Mesendoderm (in vitro differentiated cells): ENCODE measurements at regions not wholly inside any gene's neighbourhood (a gene's known extent, or its start where the extent isn't known, plus 50 kb on each side); places are given as distances from the start of the nearest gene placed in this dataset.

Experiments
- DNase-seq: peaks from one replicate; pipeline ENCODE4 v3.0.0; 2013
- H2AK5ac ChIP-seq: 2 replicates; pipeline ENCODE4 v1.6.1; 2013; ENCODE audit warnings: low read length, inconsistent platforms
- H2BK120ac ChIP-seq: 2 replicates; pipeline ENCODE4 v1.6.1; 2013; ENCODE audit warnings: low read depth, mild to moderate bottlenecking, low read length, moderate library complexity, mixed read lengths
- H2BK15ac ChIP-seq: replicated peaks from 2 replicates; pipeline ENCODE4 v1.6.1; 2013; ENCODE audit warnings: low read depth, mild to moderate bottlenecking, moderate library complexity
- H2BK5ac ChIP-seq: 2 replicates; pipeline ENCODE4 v1.6.1; 2013; ENCODE audit warnings: low read length, inconsistent platforms
- H3K18ac ChIP-seq: 2 replicates; pipeline ENCODE4 v1.6.1; 2013; ENCODE audit warnings: mild to moderate bottlenecking, low read length, mixed read lengths
- H3K23ac ChIP-seq: one replicate; pipeline ENCODE4 v1.6.1; 2013; ENCODE audit warnings: low read length
- H3K27ac ChIP-seq: 2 replicates; pipeline ENCODE4 v1.5.1; 2013; ENCODE audit warnings: low read depth, mild to moderate bottlenecking, inconsistent platforms, low read length, moderate library complexity
- H3K27me3 ChIP-seq: 2 replicates; pipeline ENCODE4 v1.6.1; 2013; ENCODE audit warnings: low read length, control low read depth, mild to moderate bottlenecking, inconsistent platforms; ENCODE audit not compliant: insufficient read depth, poor library complexity
- H3K36me3 ChIP-seq: 2 replicates; pipeline ENCODE4 v1.6.1; 2013; ENCODE audit warnings: low read length, inconsistent platforms; ENCODE audit not compliant: control insufficient read depth, insufficient read depth
- H3K4ac ChIP-seq: one replicate; pipeline ENCODE4 v1.6.1; 2013; ENCODE audit warnings: low read depth, mild to moderate bottlenecking, low read length, moderate library complexity
- H3K4me1 ChIP-seq: 2 replicates; pipeline ENCODE4 v1.6.1; 2013; ENCODE audit warnings: low read depth, low read length, inconsistent platforms; ENCODE audit not compliant: control insufficient read depth
- H3K4me2 ChIP-seq: 2 replicates; pipeline ENCODE4 v1.6.1; 2013; ENCODE audit warnings: low read length
- H3K4me3 ChIP-seq: 2 replicates; pipeline ENCODE4 v1.5.1; 2013; ENCODE audit warnings: mild to moderate bottlenecking, low read length
- H3K56ac ChIP-seq: one replicate; pipeline ENCODE4 v1.6.1; 2013; ENCODE audit warnings: low read length
- H3K79me1 ChIP-seq: 2 replicates; pipeline ENCODE4 v1.6.1; 2013; ENCODE audit warnings: low read length, inconsistent platforms
- H3K79me2 ChIP-seq: 2 replicates; pipeline ENCODE4 v1.6.1; 2013; ENCODE audit warnings: mild to moderate bottlenecking, low read length; ENCODE audit not compliant: control insufficient read depth, insufficient read depth
- H3K9ac ChIP-seq: 2 replicates; pipeline ENCODE4 v1.6.1; 2013; ENCODE audit warnings: low read length, inconsistent platforms
- H4K5ac ChIP-seq: one replicate; pipeline ENCODE4 v1.6.1; 2013; ENCODE audit warnings: low read length
- H4K8ac ChIP-seq: one replicate; pipeline ENCODE4 v1.6.1; 2013; ENCODE audit warnings: low read depth, mild to moderate bottlenecking, control low read depth, low read length, moderate library complexity
- WGBS: extraction: QIAGEN DNeasy Blood & Tissue Kit; methylation state at CpG from one replicate; pipeline ENCODE4 v1.1.7; 2013; ENCODE audit warnings: low lambda C conversion rate, missing lambda C conversion rate; ENCODE audit not compliant: insufficient coverage; ENCODE audit errors: extremely low coverage; 5-methylcytosine and 5-hydroxymethylcytosine counted together

DNA sequence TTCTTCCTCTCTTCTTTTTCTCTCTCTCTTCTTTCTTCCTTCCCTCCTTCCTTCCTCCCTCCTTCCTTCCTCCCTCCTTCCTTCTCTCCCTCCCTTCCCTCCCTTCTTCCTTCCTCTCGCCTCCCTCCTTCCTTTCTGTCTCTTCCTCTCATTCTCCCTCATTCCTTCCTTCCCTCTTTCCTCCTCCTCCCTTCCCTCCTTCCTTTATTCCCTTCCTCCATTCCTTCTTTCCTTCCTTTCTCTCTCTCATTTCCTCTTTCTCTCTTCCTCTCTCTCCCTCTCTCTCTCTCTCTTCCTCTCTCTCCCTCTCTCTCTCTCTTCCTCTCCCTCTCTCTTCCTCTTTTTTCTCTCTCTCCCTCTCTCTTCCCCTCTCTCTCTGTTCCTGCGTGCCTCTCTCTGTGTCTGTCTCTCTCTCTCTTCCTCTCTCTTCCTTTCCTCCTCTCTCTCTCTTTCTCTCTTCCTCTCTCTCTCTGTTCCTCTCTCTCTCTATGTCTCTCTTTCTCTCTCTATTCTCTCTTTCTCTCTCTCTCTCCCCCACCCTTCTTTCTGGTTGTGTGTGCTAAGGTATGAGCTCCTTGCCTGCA lies 80.1 kb upstream of the PFKP start:
- Histone ChIP-seq H3K9ac (no peak overlapping the region), H4K8ac (no peak overlapping the region), H3K18ac (no peak overlapping the region), H4K5ac (no peak overlapping the region), H3K4me2 (no peak overlapping the region), H3K79me1 (no peaks in the 10 kb centered on the region), H3K27ac (no peak overlapping the region), H3K23ac (no peak overlapping the region), H3K4me1 (no peaks in the 10 kb centered on the region), H3K27me3 (no peaks in the 10 kb centered on the region), H3K36me3 (no peaks in the 10 kb centered on the region), H2AK5ac (no peak overlapping the region), H3K4me3 (no peak overlapping the region), H3K79me2 (no peaks in the 10 kb centered on the region), H2BK5ac (no peak overlapping the region), H3K4ac (no peak overlapping the region), H2BK120ac (no peak overlapping the region), H2BK15ac (no peak overlapping the region), H3K56ac (no peak overlapping the region)
- no CpG with 5 or more reads among the region's 2 CpGs for WGBS
- no peak for DNase-seq

DNA sequence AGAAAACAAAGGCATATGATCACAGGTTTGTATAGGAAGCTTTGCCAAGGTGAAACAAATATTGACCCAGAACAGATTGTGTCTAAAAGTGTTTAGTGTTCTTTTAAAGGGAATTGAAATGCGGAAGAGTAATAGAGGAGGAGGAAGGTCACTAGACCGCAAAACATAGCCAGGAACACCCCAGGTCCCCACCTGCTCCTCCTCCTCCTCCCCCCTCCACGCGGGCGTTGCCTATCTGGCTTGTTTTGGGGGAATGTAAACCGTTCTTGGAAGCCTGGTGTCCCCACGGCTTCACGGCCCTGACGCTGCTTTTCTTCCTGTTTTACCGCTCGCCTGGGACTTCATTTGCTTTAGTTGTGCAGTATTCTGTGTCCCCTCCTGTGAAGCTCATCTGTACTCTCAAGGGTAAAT lies 81.0 kb upstream of the PFKP start:
- H4K8ac ChIP-seq, result no peak overlapping the region
- no peaks in the 10 kb centered on the region for H3K79me2 ChIP-seq
- H3K4me1 ChIP-seq, result no peaks in the 10 kb centered on the region
- no peaks in the 10 kb centered on the region for H3K79me1 ChIP-seq
- no peak overlapping the region for H3K23ac ChIP-seq
- no peak overlapping the region for H2AK5ac ChIP-seq
- H2BK15ac ChIP-seq, result no peak overlapping the region
- no peaks in the 10 kb centered on the region for H3K36me3 ChIP-seq
- DNase-seq, result no peak
- no peak overlapping the region for H3K27ac ChIP-seq
- no peak overlapping the region for H4K5ac ChIP-seq
- no peak overlapping the region for H3K4me2 ChIP-seq
- no peak overlapping the region for H2BK5ac ChIP-seq
- H3K56ac ChIP-seq, result no peak overlapping the region
- no peak overlapping the region for H2BK120ac ChIP-seq
- H3K9ac ChIP-seq, result no peak overlapping the region
- H3K4ac ChIP-seq, result no peak overlapping the region
- no peak overlapping the region for H3K4me3 ChIP-seq
- H3K18ac ChIP-seq, result no peak overlapping the region
- WGBS, result no CpG with 5 or more reads among the region's 11 CpGs
- no peaks in the 10 kb centered on the region for H3K27me3 ChIP-seq

DNA sequence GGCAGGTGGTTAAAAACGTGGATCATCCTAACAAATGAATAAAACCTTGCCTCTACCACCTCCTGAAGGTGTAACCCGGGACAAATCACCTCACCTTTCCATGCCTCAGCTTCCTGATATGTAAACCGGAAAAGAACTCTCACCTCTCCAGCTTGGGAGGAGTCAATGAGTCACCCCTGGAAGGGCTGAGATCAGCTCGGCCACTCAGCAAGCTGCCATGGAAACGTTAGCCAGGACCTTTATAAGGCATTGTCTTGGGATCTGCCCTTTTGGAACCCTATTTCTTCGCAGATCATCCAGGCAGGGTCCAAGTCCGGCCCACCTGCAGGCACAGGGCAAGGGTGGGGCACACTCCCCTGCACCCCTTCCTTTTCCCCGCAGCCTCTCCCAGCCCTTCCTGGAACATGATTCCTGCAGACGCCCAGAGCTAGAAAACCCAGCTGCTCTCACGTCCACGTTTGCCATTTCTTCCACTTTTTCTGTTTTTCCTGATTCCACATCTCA lies 81.6 kb upstream of the PFKP start:
- no peak overlapping the region for H3K23ac ChIP-seq
- no peaks in the 10 kb centered on the region for H3K36me3 ChIP-seq
- H2BK120ac ChIP-seq, result no peak overlapping the region
- H2AK5ac ChIP-seq, result no peak overlapping the region
- H4K8ac ChIP-seq, result no peak overlapping the region
- no peak overlapping the region for H3K4me2 ChIP-seq
- H3K4ac ChIP-seq, result no peak overlapping the region
- H2BK5ac ChIP-seq, result no peak overlapping the region
- H3K27ac ChIP-seq, result no peak overlapping the region
- no peaks in the 10 kb centered on the region for H3K79me1 ChIP-seq
- no CpG with 5 or more reads among the region's 11 CpGs for WGBS
- H3K18ac ChIP-seq, result no peak overlapping the region
- no peak overlapping the region for H3K56ac ChIP-seq
- H3K4me3 ChIP-seq, result no peak overlapping the region
- no peak overlapping the region for H3K9ac ChIP-seq
- no peaks in the 10 kb centered on the region for H3K79me2 ChIP-seq
- H4K5ac ChIP-seq, result no peak overlapping the region
- H3K4me1 ChIP-seq, result no peaks in the 10 kb centered on the region
- H2BK15ac ChIP-seq, result no peak overlapping the region
- DNase-seq, result peak; percentile 84
- no peaks in the 10 kb centered on the region for H3K27me3 ChIP-seq

DNA sequence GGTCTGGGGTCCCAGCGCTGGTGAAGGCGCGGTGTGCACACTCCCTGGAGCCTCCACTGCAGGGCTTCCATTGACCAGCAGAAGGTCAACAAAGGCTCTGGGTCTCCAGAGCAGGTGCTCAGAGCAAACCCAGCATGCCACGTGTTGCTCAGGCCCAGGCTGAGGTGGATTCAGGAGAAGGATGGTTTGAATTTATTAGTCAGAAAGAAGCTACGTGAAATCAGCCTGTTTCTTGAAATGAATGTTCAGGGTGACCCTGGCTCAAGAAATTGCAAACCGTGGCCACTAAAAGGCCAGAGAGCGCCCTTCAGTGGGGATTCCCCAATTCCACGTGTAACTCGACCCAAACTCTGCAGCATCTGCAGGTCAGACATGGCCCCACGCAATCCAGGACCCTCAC lies 82.7 kb upstream of the PFKP start:
- Histone ChIP-seq H2BK5ac (no peak overlapping the region), H2BK120ac (no peak overlapping the region), H3K36me3 (no peaks in the 10 kb centered on the region), H3K23ac (no peak overlapping the region), H3K9ac (no peak overlapping the region), H3K27ac (no peak overlapping the region), H2BK15ac (no peak overlapping the region), H3K79me2 (no peaks in the 10 kb centered on the region), H2AK5ac (no peak overlapping the region), H3K4ac (no peak overlapping the region), H3K4me1 (no peaks in the 10 kb centered on the region), H3K79me1 (no peaks in the 10 kb centered on the region), H3K4me2 (no peak overlapping the region), H3K27me3 (no peaks in the 10 kb centered on the region), H3K56ac (no peak overlapping the region), H4K8ac (no peak overlapping the region), H4K5ac (no peak overlapping the region), H3K18ac (no peak overlapping the region), H3K4me3 (no peak overlapping the region)
- no peak for DNase-seq
- WGBS, result no CpG with 5 or more reads among the region's 10 CpGs

DNA sequence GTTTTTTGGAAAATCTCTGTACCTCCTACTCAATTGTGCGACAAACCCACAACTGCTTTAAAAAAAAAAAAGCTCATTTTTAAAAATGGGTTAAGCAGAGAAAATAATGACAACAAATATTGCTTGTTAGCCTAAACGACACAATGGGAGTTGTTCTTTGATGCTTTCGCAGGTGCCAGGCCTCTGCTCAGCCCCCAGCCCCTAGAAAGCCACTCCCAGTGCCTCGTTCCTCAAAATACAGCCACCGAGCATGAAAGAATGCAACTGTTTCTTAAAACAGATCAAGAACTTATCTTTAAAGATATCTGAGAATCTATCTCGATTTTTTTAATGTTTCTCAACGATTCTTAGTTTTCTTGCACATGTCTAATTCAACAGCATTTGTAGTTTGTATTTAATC lies 85.2 kb upstream of the PFKP start:
- no peaks in the 10 kb centered on the region for H3K36me3 ChIP-seq
- H3K4me1 ChIP-seq, result no peaks in the 10 kb centered on the region
- no peaks in the 10 kb centered on the region for H3K79me2 ChIP-seq
- no CpG with 5 or more reads among the region's 7 CpGs for WGBS
- no peak overlapping the region for H2BK5ac ChIP-seq
- H2BK120ac ChIP-seq, result no peak overlapping the region
- no peak overlapping the region for H4K8ac ChIP-seq
- DNase-seq, result no peak
- no peak overlapping the region for H3K4me2 ChIP-seq
- H3K4me3 ChIP-seq, result no peak overlapping the region
- H3K79me1 ChIP-seq, result no peaks in the 10 kb centered on the region
- H2BK15ac ChIP-seq, result no peak overlapping the region
- no peak overlapping the region for H3K56ac ChIP-seq
- H3K23ac ChIP-seq, result no peak overlapping the region
- H4K5ac ChIP-seq, result no peak overlapping the region
- no peak overlapping the region for H2AK5ac ChIP-seq
- no peak overlapping the region for H3K9ac ChIP-seq
- no peaks in the 10 kb centered on the region for H3K27me3 ChIP-seq
- no peak overlapping the region for H3K18ac ChIP-seq
- H3K27ac ChIP-seq, result no peak overlapping the region
- H3K4ac ChIP-seq, result no peak overlapping the region

- Histone ChIP-seq H4K5ac (no peak overlapping the region), H3K18ac (no peak overlapping the region), H3K27me3 (no peaks in the 10 kb centered on the region), H2BK120ac (no peak overlapping the region), H3K4me2 (no peak overlapping the region), H3K4ac (no peak overlapping the region), H3K4me1 (no peaks in the 10 kb centered on the region), H3K36me3 (no peaks in the 10 kb centered on the region), H3K23ac (no peak overlapping the region), H3K79me2 (no peaks in the 10 kb centered on the region), H3K27ac (no peak overlapping the region), H2AK5ac (no peak overlapping the region), H4K8ac (no peak overlapping the region), H3K4me3 (no peak overlapping the region), H2BK15ac (no peak overlapping the region), H3K9ac (no peak overlapping the region), H3K79me1 (no peaks in the 10 kb centered on the region), H3K56ac (no peak overlapping the region), H2BK5ac (no peak overlapping the region)
- DNase-seq, result peak; percentile 12
- WGBS, result no CpG with 5 or more reads among the region's 19 CpGs
Measured at GRCh38 chr10:2981361-2981801, 86.0 kb upstream of the PFKP start.
